ENCODE measurements at regions not wholly inside any gene's neighbourhood (a gene's known extent, or its start where the extent isn't known, plus 50 kb on each side); places are given as distances from the start of the nearest gene placed in this dataset.
A peak's percentile ranks its signal among the peaks of the same experiment; 100 is the strongest.
"Not testable (repeated sequence)": the region's sequence is repeated elsewhere in the genome, so short reads cannot be mapped to it uniquely, and the experiment has no call there.

- peak in 3 of 10 donors; percentile 58 to 90 (median 67) for DNase-seq
- intact Hi-C loops (cut with DNase I): not testable (repeated sequence)
Observed at GRCh38 chr21:9572782-9573181, 948.6 kb upstream of the TPTE start.

GRCh38 chr21:9573528-9573927 is 947.9 kb upstream of the TPTE start:
- DNase-seq; intact Hi-C loops (cut with DNase I): not testable (repeated sequence)

- DNase-seq; intact Hi-C loops (cut with DNase I): not testable (repeated sequence)
Observed at GRCh38 chr21:9579275-9579674, 942.1 kb upstream of the TPTE start.

- intact Hi-C loops (cut with DNase I): not testable (repeated sequence)
- peak in 1 of 10 donors; percentile 33 for DNase-seq
Observed at GRCh38 chr21:9587941-9588340, 933.4 kb upstream of the TPTE start.

- intact Hi-C loops (cut with DNase I): not testable (repeated sequence)
- DNase-seq: peak in 1 of 10 donors; percentile 30
Observed at GRCh38 chr21:9592591-9592990, 928.8 kb upstream of the TPTE start.

GRCh38 chr21:9593646-9594045 is 927.7 kb upstream of the TPTE start:
- intact Hi-C loops (cut with DNase I): not testable (repeated sequence)

GRCh38 chr21:9614011-9614410 is 907.4 kb upstream of the TPTE start:
- DNase-seq: peak in 2 of 10 donors; percentile 5 to 26
- intact Hi-C loops (cut with DNase I): not testable (repeated sequence)

More at GRCh38 chr21:9593646-9594045, 927.7 kb upstream of the TPTE start:
- peak in 3 of 10 donors; percentile 58 to 77 (median 67) for DNase-seq

- DNase-seq; intact Hi-C loops (cut with DNase I): not testable (repeated sequence)
Observed at GRCh38 chr21:9621121-9621793, 900.1 kb upstream of the TPTE start.

- not testable (repeated sequence) for DNase-seq
Observed at GRCh38 chr21:9628051-9628450, 893.3 kb upstream of the TPTE start.

GRCh38 chr21:9647409-9647808 is 874.0 kb upstream of the TPTE start:
- peak in 1 of 10 donors; percentile 43 for DNase-seq
- intact Hi-C loops (cut with DNase I): not testable (repeated sequence)

More at GRCh38 chr21:9628051-9628450, 893.3 kb upstream of the TPTE start:
- intact Hi-C loops (cut with DNase I): not testable (repeated sequence)

- intact Hi-C loops (cut with DNase I); DNase-seq: not testable (repeated sequence)
Observed at GRCh38 chr21:9648331-9648730, 873.1 kb upstream of the TPTE start.

GRCh38 chr21:9648947-9649720 is 872.2 kb upstream of the TPTE start:
- intact Hi-C loops (cut with DNase I): not testable (repeated sequence)
- DNase-seq: peak in 1 of 10 donors; percentile 31

- DNase-seq; intact Hi-C loops (cut with DNase I): not testable (repeated sequence)
Observed at GRCh38 chr21:9652819-9653218, 868.6 kb upstream of the TPTE start.

- DNase-seq; intact Hi-C loops (cut with DNase I): not testable (repeated sequence)
Observed at GRCh38 chr21:9655221-9655620, 866.2 kb upstream of the TPTE start.

- DNase-seq: not testable (repeated sequence)
Observed at GRCh38 chr21:9656455-9656854, 864.9 kb upstream of the TPTE start.

GRCh38 chr21:9657779-9658178 is 863.6 kb upstream of the TPTE start:
- peak in 1 of 10 donors; percentile 49 for DNase-seq
- intact Hi-C loops (cut with DNase I): not testable (repeated sequence)

More at GRCh38 chr21:9656455-9656854, 864.9 kb upstream of the TPTE start:
- intact Hi-C loops (cut with DNase I): not testable (repeated sequence)

GRCh38 chr21:9659877-9660276 is 861.5 kb upstream of the TPTE start:
- DNase-seq; intact Hi-C loops (cut with DNase I): not testable (repeated sequence)

- intact Hi-C loops (cut with DNase I): not testable (repeated sequence)
Observed at GRCh38 chr21:9663914-9664729, 857.3 kb upstream of the TPTE start.

GRCh38 chr21:9675811-9676210 is 845.6 kb upstream of the TPTE start:
- intact Hi-C loops (cut with DNase I): not testable (repeated sequence)
- peak in 2 of 10 donors; percentile 57 to 67 for DNase-seq

More at GRCh38 chr21:9663914-9664729, 857.3 kb upstream of the TPTE start:
- DNase-seq: peak in 2 of 10 donors; percentile 34 to 79

- DNase-seq: peak in 2 of 10 donors; percentile 45 to 61
- intact Hi-C loops (cut with DNase I): not testable (repeated sequence)
Observed at GRCh38 chr21:9679029-9679428, 842.4 kb upstream of the TPTE start.

Data from posterior cingulate gyrus (tissue), 11 donors.